ENCODE measurements at regions not wholly inside any gene's neighbourhood (a gene's known extent, or its start where the extent isn't known, plus 50 kb on each side); places are given as distances from the start of the nearest gene placed in this dataset.
"Not testable (repeated sequence)": the region's sequence is repeated elsewhere in the genome, so short reads cannot be mapped to it uniquely, and the experiment has no call there.

- not testable (repeated sequence) for TF ChIP-seq POLR2A (IDR thresholded peaks at IDR 0.05)
- TF ChIP-seq, protein P1, sequence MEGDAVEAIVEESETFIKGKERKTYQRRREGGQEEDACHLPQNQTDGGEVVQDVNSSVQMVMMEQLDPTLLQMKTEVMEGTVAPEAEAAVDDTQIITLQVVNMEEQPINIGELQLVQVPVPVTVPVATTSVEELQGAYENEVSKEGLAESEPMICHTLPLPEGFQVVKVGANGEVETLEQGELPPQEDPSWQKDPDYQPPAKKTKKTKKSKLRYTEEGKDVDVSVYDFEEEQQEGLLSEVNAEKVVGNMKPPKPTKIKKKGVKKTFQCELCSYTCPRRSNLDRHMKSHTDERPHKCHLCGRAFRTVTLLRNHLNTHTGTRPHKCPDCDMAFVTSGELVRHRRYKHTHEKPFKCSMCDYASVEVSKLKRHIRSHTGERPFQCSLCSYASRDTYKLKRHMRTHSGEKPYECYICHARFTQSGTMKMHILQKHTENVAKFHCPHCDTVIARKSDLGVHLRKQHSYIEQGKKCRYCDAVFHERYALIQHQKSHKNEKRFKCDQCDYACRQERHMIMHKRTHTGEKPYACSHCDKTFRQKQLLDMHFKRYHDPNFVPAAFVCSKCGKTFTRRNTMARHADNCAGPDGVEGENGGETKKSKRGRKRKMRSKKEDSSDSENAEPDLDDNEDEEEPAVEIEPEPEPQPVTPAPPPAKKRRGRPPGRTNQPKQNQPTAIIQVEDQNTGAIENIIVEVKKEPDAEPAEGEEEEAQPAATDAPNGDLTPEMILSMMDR (IDR thresholded peaks at IDR 0.05): not testable (repeated sequence)
Measured at GRCh38 chr5:119780145-119780544, 150.8 kb downstream of the FAM170A start.
